ENCODE measurements at regions not wholly inside any gene's neighbourhood (a gene's known extent, or its start where the extent isn't known, plus 50 kb on each side); places are given as distances from the start of the nearest gene placed in this dataset.
A peak's percentile ranks its signal among the peaks of the same experiment; 100 is the strongest.

- Histone ChIP-seq H3K27ac (replicated peaks) (peak overlapping the region; percentile 83), H3K36me3 (no peaks in the 10 kb centered on the region), H3K4me3 (no peak overlapping the region), H3K27me3 (ENCODE audit: low read depth) (no peaks in the 10 kb centered on the region), H3K4me1 (peaks cover 41% of the 10 kb centered on the region), H3K9me3 (replicated peaks) (no peaks in the 10 kb centered on the region)
- intact Hi-C loops (cut with micrococcal nuclease): loop anchor here (10.0 kb wide), 1 partner anchor 111 kb away; no protein-coding TSS in a partner anchor
- DNase-seq: no peak
- TF ChIP-seq, protein P1, sequence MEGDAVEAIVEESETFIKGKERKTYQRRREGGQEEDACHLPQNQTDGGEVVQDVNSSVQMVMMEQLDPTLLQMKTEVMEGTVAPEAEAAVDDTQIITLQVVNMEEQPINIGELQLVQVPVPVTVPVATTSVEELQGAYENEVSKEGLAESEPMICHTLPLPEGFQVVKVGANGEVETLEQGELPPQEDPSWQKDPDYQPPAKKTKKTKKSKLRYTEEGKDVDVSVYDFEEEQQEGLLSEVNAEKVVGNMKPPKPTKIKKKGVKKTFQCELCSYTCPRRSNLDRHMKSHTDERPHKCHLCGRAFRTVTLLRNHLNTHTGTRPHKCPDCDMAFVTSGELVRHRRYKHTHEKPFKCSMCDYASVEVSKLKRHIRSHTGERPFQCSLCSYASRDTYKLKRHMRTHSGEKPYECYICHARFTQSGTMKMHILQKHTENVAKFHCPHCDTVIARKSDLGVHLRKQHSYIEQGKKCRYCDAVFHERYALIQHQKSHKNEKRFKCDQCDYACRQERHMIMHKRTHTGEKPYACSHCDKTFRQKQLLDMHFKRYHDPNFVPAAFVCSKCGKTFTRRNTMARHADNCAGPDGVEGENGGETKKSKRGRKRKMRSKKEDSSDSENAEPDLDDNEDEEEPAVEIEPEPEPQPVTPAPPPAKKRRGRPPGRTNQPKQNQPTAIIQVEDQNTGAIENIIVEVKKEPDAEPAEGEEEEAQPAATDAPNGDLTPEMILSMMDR (IDR thresholded peaks at IDR 0.05; ENCODE audit: borderline replicate concordance): no peak
Measured at GRCh38 chr21:28635541-28635940, 357.1 kb downstream of the LTN1 start.

GRCh38 chr21:28633839-28634555 is 358.7 kb downstream of the LTN1 start:
- Histone ChIP-seq H3K4me3 (no peak overlapping the region), H3K9me3 (replicated peaks) (no peaks in the 10 kb centered on the region), H3K27me3 (ENCODE audit: low read depth) (no peaks in the 10 kb centered on the region), H3K36me3 (no peaks in the 10 kb centered on the region), H3K4me1 (peaks cover 46% of the 10 kb centered on the region), H3K27ac (replicated peaks) (peak overlapping the region; percentile 83)
- intact Hi-C loops (cut with micrococcal nuclease): loop anchor here (10.0 kb wide), 1 partner anchor 109 kb away; no protein-coding TSS in a partner anchor
- DNase-seq: peak; percentile 29
- TF ChIP-seq, protein P1 (IDR thresholded peaks at IDR 0.05; ENCODE audit: borderline replicate concordance): no peak

DNA sequence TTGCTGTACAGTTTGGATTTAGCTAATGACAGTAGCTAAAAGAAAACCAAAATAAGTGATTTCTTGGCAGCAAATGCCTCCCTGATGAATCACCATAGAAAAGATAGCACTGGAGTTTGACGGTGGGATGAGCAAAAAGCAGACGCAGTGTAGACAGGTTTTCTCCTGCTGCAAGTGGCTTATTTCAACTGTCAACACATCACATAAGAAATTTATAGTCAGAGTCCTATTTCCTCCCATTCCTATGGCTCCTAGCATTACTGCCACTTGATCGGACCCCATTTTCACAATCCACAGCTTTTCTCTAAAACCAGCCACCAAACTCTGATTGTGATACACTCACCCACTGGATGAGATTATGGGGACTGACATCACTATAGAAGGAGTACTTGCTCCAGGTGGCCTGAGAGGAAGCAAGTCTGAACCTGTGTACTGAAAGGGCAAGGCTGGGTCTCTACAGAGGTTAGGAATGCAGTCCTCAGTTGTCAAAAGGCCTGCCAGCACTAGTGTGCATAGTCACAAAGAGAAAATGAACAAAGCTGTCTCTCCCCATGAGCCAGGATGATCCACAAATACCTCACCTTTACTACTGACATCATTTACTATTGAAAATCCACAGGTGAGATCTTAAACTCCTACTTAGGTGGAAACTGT is 359.8 kb downstream of the LTN1 start:
- H3K9me3 ChIP-seq (replicated peaks): no peaks in the 10 kb centered on the region
- intact Hi-C loops (cut with micrococcal nuclease): loop anchor here (10.0 kb wide), 1 partner anchor 108 kb away; no protein-coding TSS in a partner anchor
- H3K4me1 ChIP-seq: peaks cover 46% of the 10 kb centered on the region

GRCh38 chr21:28627691-28628090 is 365.0 kb downstream of the LTN1 start:
- no peak for DNase-seq
- intact Hi-C loops (cut with micrococcal nuclease): no loop called here
- no peak overlapping the region for H3K4me3 ChIP-seq
- H3K9me3 ChIP-seq (replicated peaks): peaks cover 10% of the 10 kb centered on the region
- H3K27ac ChIP-seq (replicated peaks): no peak overlapping the region
- no peaks in the 10 kb centered on the region for H3K36me3 ChIP-seq
- H3K4me1 ChIP-seq: peaks cover 17% of the 10 kb centered on the region
- H3K27me3 ChIP-seq (ENCODE audit: low read depth): no peaks in the 10 kb centered on the region
- TF ChIP-seq, protein P1 (IDR thresholded peaks at IDR 0.05; ENCODE audit: borderline replicate concordance): no peak

More for the DNA sequence above, 359.8 kb downstream of the LTN1 start:
- no peaks in the 10 kb centered on the region for H3K36me3 ChIP-seq
- peak overlapping the region; percentile 83 for H3K27ac ChIP-seq (replicated peaks)
- H3K4me3 ChIP-seq: peak overlapping the region; percentile 10
- H3K27me3 ChIP-seq (ENCODE audit: low read depth): no peaks in the 10 kb centered on the region
- TF ChIP-seq, protein P1 (IDR thresholded peaks at IDR 0.05; ENCODE audit: borderline replicate concordance): no peak
- DNase-seq: no peak

GRCh38 chr21:28627261-28627660 is 365.4 kb downstream of the LTN1 start:
- no peak for DNase-seq
- H3K4me3 ChIP-seq: no peak overlapping the region
- TF ChIP-seq, protein P1 (IDR thresholded peaks at IDR 0.05; ENCODE audit: borderline replicate concordance): no peak
- H3K36me3 ChIP-seq: no peaks in the 10 kb centered on the region
- peaks cover 12% of the 10 kb centered on the region for H3K4me1 ChIP-seq
- no peaks in the 10 kb centered on the region for H3K27me3 ChIP-seq (ENCODE audit: low read depth)
- intact Hi-C loops (cut with micrococcal nuclease): no loop called here
- peaks cover 14% of the 10 kb centered on the region for H3K9me3 ChIP-seq (replicated peaks)
- H3K27ac ChIP-seq (replicated peaks): no peak overlapping the region

Measured in left ventricle myocardium inferior (tissue), 1 donor.